OCI-LY3 (cell line): ENCODE measurements at regions not wholly inside any gene's neighbourhood (a gene's known extent, or its start where the extent isn't known, plus 50 kb on each side); places are given as distances from the start of the nearest gene placed in this dataset.

ENCODE experiments used
- H2AFZ ChIP-seq: fragments of 200-600, 300-600 bp; shearing (Covaris generic); 2 replicates; pipeline ENCODE4 v1.6.0; 2014; ENCODE audit warnings: antibody characterized with exemption, low read depth, low read length
- H3K27ac ChIP-seq: fragments of 200-600, 300-600 bp; sonication (generic); 2 replicates; pipeline ENCODE4 v1.5.1; 2014; ENCODE audit warnings: mild to moderate bottlenecking, low read length, moderate library complexity, mixed read lengths
- H3K27me3 ChIP-seq: fragments of 200-600, 300-600 bp; sonication (generic); 2 replicates; pipeline ENCODE4 v1.6.1; 2014; ENCODE audit warnings: low read depth, low read length, mixed read lengths
- H3K36me3 ChIP-seq: fragments of 200-600, 300-600 bp; sonication (generic); replicated peaks from 2 replicates; pipeline ENCODE3; 2014; ENCODE audit warnings: low read depth, low read length, mixed read lengths
- H3K4me1 ChIP-seq: fragments of 300-600, 200-600 bp; sonication (generic); 2 replicates; pipeline ENCODE4 v1.6.1; 2014; ENCODE audit warnings: low read length, mixed read lengths
- H3K4me2 ChIP-seq: fragments of 200-600, 300-600 bp; sonication (generic); 2 replicates; pipeline ENCODE4 v1.6.1; 2014; ENCODE audit warnings: low read length, mixed read lengths
- H3K4me3 ChIP-seq: fragments of 300-600, 200-600 bp; sonication (generic); 2 replicates; pipeline ENCODE4 v1.5.1; 2014; ENCODE audit warnings: antibody characterized with exemption, mild to moderate bottlenecking, low read length, moderate library complexity
- H3K79me2 ChIP-seq: fragments of 300-600, 200-600 bp; shearing (Covaris generic); 2 replicates; pipeline ENCODE4 v1.6.1; 2014; ENCODE audit warnings: mild to moderate bottlenecking, low read length, mixed read lengths
- H3K9ac ChIP-seq: fragments of 300-600, 200-600 bp; shearing (Covaris generic); 2 replicates; pipeline ENCODE4 v1.6.0; 2014; ENCODE audit warnings: mild to moderate bottlenecking, low read length, moderate library complexity
- H3K9me3 ChIP-seq: fragments of 200-600, 300-600 bp; shearing (Covaris generic); 2 replicates; pipeline ENCODE4 v1.6.1; 2014; ENCODE audit warnings: low read length, mixed read lengths; ENCODE audit not compliant: insufficient read depth
- H4K20me1 ChIP-seq: fragments of 200-600, 300-600 bp; sonication (generic); 2 replicates; pipeline ENCODE4 v1.6.1; 2016; ENCODE audit warnings: low read length, mixed read lengths; ENCODE audit not compliant: insufficient read depth
- EZH2phosphoT487 ChIP-seq: fragments of 200-600 bp; shearing (Covaris generic); IDR thresholded peaks from 2 replicates; pipeline ENCODE4 v1.6.1; 2018; ENCODE audit warnings: antibody characterized with exemption, mixed run types, low read depth
- TF ChIP-seq, protein P1 (sequence below): fragments of 200-600, 300-600 bp; sonication (generic); IDR thresholded peaks from 2 replicates; pipeline ENCODE4 v1.5.1; 2014; ENCODE audit warnings: antibody characterized with exemption, low read length, low read depth

GRCh38 chr16:79331066-79331465 is 269.5 kb downstream of the MAF start:
- no peak for TF ChIP-seq EZH2phosphoT487
- TF ChIP-seq, protein P1, sequence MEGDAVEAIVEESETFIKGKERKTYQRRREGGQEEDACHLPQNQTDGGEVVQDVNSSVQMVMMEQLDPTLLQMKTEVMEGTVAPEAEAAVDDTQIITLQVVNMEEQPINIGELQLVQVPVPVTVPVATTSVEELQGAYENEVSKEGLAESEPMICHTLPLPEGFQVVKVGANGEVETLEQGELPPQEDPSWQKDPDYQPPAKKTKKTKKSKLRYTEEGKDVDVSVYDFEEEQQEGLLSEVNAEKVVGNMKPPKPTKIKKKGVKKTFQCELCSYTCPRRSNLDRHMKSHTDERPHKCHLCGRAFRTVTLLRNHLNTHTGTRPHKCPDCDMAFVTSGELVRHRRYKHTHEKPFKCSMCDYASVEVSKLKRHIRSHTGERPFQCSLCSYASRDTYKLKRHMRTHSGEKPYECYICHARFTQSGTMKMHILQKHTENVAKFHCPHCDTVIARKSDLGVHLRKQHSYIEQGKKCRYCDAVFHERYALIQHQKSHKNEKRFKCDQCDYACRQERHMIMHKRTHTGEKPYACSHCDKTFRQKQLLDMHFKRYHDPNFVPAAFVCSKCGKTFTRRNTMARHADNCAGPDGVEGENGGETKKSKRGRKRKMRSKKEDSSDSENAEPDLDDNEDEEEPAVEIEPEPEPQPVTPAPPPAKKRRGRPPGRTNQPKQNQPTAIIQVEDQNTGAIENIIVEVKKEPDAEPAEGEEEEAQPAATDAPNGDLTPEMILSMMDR: no peak
- H3K9ac ChIP-seq: no peak overlapping the region
- no peaks in the 10 kb centered on the region for H3K79me2 ChIP-seq
- H3K4me3 ChIP-seq: no peak overlapping the region
- no peaks in the 10 kb centered on the region for H3K9me3 ChIP-seq
- peaks cover 53% of the 10 kb centered on the region for H3K27me3 ChIP-seq
- H3K4me2 ChIP-seq: no peak overlapping the region
- no peak overlapping the region for H2AFZ ChIP-seq
- H3K36me3 ChIP-seq: no peaks in the 10 kb centered on the region
- peaks cover 10% of the 10 kb centered on the region for H3K4me1 ChIP-seq
- no peaks in the 10 kb centered on the region; the same call in 1 of the 2 replicates for H4K20me1 ChIP-seq
- H3K27ac ChIP-seq: no peak overlapping the region

DNA sequence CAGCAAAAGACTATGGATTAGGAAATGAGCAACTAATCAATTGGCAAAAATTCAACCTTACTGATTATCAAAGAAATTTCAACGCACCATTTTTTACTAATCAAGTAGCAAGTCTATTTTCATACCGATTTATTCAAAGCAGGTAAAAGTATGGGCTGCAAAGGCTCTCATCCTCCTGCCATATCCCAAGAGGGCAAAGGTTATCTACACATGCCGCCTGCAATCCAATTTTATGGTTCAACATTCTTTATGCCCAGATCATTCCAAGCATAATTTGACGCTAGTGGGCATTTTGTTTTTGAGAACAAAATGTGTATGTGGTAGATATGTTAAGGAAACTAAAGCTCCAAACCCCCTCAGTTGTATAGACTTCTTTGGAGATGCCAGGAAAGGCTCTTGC is 270.6 kb downstream of the MAF start:
- peaks cover 10% of the 10 kb centered on the region for H3K4me1 ChIP-seq
- TF ChIP-seq, protein P1: no peak
- no peak for TF ChIP-seq EZH2phosphoT487

GRCh38 chr16:79329166-79329521 is 271.4 kb downstream of the MAF start:
- Histone ChIP-seq H2AFZ (no peak overlapping the region), H3K9me3 (no peaks in the 10 kb centered on the region), H4K20me1 (no peaks in the 10 kb centered on the region; the same call in 1 of the 2 replicates), H3K27ac (no peak overlapping the region), H3K79me2 (no peaks in the 10 kb centered on the region), H3K4me1 (peaks cover 10% of the 10 kb centered on the region), H3K36me3 (no peaks in the 10 kb centered on the region), H3K4me2 (peak overlapping the region; percentile 26; the same call in 1 of the 2 replicates), H3K9ac (no peak overlapping the region), H3K4me3 (no peak overlapping the region), H3K27me3 (peaks cover 71% of the 10 kb centered on the region)
- TF ChIP-seq, protein P1: no peak
- TF ChIP-seq EZH2phosphoT487: no peak

More for the DNA sequence above, 270.6 kb downstream of the MAF start:
- H3K27ac ChIP-seq: no peak overlapping the region
- H3K79me2 ChIP-seq: no peaks in the 10 kb centered on the region
- no peaks in the 10 kb centered on the region for H3K36me3 ChIP-seq
- no peak overlapping the region for H2AFZ ChIP-seq
- no peak overlapping the region for H3K9ac ChIP-seq
- peaks cover 63% of the 10 kb centered on the region for H3K27me3 ChIP-seq
- no peaks in the 10 kb centered on the region for H3K9me3 ChIP-seq
- H3K4me2 ChIP-seq: no peak overlapping the region
- no peaks in the 10 kb centered on the region; the same call in 1 of the 2 replicates for H4K20me1 ChIP-seq
- H3K4me3 ChIP-seq: no peak overlapping the region

- Histone ChIP-seq H3K36me3 (no peaks in the 10 kb centered on the region), H3K9ac (no peak overlapping the region), H3K27me3 (peaks cover 77% of the 10 kb centered on the region), H4K20me1 (no peaks in the 10 kb centered on the region; the same call in 1 of the 2 replicates), H2AFZ (no peak overlapping the region), H3K9me3 (no peaks in the 10 kb centered on the region), H3K4me2 (peak overlapping the region; percentile 26; the same call in 1 of the 2 replicates), H3K79me2 (no peaks in the 10 kb centered on the region), H3K27ac (no peak overlapping the region), H3K4me3 (no peak overlapping the region), H3K4me1 (peaks cover 10% of the 10 kb centered on the region)
- TF ChIP-seq, protein P1: no peak
- no peak for TF ChIP-seq EZH2phosphoT487
Observed at GRCh38 chr16:79328402-79329165, 272.0 kb downstream of the MAF start.
